ENCODE measurements at regions not wholly inside any gene's neighbourhood (a gene's known extent, or its start where the extent isn't known, plus 50 kb on each side); places are given as distances from the start of the nearest gene placed in this dataset.

DNA sequence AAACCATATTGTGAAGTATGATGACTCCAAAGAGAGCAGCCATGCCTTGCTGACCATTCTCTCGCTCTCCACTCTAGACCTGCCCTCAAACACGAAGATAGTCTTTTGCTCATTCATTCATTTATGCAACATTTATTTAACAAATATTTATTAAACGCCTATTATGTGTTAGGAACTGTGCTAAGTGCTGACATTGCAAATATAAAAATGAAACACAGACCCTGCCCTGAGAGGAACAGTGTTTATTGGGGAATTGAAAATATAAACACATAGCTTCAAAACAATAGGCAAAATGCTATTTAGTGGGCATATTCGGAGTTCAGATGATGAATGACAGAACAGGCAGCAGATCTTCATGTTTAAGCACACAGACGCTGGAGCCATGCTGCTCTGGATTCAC is 213.6 kb downstream of the NUF2 start (continued):
- TF ChIP-seq, protein P1, sequence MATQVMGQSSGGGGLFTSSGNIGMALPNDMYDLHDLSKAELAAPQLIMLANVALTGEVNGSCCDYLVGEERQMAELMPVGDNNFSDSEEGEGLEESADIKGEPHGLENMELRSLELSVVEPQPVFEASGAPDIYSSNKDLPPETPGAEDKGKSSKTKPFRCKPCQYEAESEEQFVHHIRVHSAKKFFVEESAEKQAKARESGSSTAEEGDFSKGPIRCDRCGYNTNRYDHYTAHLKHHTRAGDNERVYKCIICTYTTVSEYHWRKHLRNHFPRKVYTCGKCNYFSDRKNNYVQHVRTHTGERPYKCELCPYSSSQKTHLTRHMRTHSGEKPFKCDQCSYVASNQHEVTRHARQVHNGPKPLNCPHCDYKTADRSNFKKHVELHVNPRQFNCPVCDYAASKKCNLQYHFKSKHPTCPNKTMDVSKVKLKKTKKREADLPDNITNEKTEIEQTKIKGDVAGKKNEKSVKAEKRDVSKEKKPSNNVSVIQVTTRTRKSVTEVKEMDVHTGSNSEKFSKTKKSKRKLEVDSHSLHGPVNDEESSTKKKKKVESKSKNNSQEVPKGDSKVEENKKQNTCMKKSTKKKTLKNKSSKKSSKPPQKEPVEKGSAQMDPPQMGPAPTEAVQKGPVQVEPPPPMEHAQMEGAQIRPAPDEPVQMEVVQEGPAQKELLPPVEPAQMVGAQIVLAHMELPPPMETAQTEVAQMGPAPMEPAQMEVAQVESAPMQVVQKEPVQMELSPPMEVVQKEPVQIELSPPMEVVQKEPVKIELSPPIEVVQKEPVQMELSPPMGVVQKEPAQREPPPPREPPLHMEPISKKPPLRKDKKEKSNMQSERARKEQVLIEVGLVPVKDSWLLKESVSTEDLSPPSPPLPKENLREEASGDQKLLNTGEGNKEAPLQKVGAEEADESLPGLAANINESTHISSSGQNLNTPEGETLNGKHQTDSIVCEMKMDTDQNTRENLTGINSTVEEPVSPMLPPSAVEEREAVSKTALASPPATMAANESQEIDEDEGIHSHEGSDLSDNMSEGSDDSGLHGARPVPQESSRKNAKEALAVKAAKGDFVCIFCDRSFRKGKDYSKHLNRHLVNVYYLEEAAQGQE (tag by site-specific recombination; IDR thresholded peaks at IDR 0.05), result no peak
- TF ChIP-seq ZNF174 (tag by site-specific recombination; IDR thresholded peaks at IDR 0.05), result no peak
- TF ChIP-seq ZNF426 (tag by site-specific recombination; IDR thresholded peaks at IDR 0.05), result no peak
- TF ChIP-seq WT1 (tag by site-specific recombination; IDR thresholded peaks at IDR 0.05), result no peak
- TF ChIP-seq ZNF521 (tag by site-specific recombination; IDR thresholded peaks at IDR 0.05), result no peak
- TF ChIP-seq ZBTB48 (tag by site-specific recombination; IDR thresholded peaks at IDR 0.05), result no peak
- TF ChIP-seq ZNF585B (tag by site-specific recombination; IDR thresholded peaks at IDR 0.05), result no peak
- TF ChIP-seq ZNF221 (tag by site-specific recombination; IDR thresholded peaks at IDR 0.05; ENCODE audit: borderline replicate concordance), result no peak
- TF ChIP-seq, protein P2, sequence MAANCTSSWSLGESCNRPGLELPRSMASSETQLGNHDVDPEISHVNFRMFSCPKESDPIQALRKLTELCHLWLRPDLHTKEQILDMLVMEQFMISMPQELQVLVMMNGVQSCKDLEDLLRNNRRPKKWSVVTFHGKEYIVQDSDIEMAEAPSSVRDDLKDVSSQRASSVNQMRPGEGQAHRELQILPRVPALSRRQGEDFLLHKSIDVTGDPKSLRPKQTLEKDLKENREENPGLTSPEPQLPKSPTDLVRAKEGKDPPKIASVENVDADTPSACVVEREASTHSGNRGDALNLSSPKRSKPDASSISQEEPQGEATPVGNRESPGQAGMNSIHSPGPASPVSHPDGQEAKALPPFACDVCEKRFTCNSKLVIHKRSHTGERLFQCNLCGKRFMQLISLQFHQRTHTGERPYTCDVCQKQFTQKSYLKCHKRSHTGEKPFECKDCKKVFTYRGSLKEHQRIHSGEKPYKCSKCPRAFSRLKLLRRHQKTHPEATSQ (tag by site-specific recombination; IDR thresholded peaks at IDR 0.05), result no peak
- TF ChIP-seq, protein P3, sequence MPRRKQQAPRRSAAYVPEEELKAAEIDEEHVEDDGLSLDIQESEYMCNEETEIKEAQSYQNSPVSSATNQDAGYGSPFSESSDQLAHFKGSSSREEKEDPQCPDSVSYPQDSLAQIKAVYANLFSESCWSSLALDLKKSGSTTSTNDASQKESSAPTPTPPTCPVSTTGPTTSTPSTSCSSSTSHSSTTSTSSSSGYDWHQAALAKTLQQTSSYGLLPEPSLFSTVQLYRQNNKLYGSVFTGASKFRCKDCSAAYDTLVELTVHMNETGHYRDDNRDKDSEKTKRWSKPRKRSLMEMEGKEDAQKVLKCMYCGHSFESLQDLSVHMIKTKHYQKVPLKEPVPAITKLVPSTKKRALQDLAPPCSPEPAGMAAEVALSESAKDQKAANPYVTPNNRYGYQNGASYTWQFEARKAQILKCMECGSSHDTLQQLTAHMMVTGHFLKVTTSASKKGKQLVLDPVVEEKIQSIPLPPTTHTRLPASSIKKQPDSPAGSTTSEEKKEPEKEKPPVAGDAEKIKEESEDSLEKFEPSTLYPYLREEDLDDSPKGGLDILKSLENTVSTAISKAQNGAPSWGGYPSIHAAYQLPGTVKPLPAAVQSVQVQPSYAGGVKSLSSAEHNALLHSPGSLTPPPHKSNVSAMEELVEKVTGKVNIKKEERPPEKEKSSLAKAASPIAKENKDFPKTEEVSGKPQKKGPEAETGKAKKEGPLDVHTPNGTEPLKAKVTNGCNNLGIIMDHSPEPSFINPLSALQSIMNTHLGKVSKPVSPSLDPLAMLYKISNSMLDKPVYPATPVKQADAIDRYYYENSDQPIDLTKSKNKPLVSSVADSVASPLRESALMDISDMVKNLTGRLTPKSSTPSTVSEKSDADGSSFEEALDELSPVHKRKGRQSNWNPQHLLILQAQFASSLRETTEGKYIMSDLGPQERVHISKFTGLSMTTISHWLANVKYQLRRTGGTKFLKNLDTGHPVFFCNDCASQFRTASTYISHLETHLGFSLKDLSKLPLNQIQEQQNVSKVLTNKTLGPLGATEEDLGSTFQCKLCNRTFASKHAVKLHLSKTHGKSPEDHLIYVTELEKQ (tag by site-specific recombination; IDR thresholded peaks at IDR 0.05; ENCODE audit: borderline replicate concordance), result no peak

DNA sequence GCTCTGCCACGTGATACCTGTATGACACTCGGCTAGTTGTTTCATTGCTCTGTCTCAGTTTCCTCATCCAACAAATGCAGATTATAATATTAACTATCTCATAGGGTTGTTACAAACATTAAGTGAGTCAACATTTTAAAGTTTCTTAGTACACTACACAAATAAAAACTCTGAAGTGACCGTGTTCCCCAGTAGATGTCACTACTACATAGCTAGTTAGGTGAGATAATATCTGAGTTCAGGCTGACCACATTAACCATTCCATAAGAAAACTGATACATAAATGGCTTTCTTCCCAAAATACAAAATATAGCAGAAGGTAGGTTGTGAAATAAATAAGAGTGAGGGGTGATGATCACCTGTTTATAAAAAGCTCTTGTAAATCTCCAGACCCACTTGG is 214.1 kb downstream of the NUF2 start:
- ChIA-PET CTCF (interaction anchor here (0.6 to 1.4 kb wide), 11 partner anchors 22 to 1619 kb away, joined by 3 to 9 read pairs (median 3); no protein-coding TSS in a partner anchor), POLR2A (no interaction called here)
- no peak for TF ChIP-seq ZSCAN16 (tag by site-specific recombination; IDR thresholded peaks at IDR 0.05)
- TF ChIP-seq, protein P4, sequence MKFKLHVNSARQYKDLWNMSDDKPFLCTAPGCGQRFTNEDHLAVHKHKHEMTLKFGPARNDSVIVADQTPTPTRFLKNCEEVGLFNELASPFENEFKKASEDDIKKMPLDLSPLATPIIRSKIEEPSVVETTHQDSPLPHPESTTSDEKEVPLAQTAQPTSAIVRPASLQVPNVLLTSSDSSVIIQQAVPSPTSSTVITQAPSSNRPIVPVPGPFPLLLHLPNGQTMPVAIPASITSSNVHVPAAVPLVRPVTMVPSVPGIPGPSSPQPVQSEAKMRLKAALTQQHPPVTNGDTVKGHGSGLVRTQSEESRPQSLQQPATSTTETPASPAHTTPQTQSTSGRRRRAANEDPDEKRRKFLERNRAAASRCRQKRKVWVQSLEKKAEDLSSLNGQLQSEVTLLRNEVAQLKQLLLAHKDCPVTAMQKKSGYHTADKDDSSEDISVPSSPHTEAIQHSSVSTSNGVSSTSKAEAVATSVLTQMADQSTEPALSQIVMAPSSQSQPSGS (tag by site-specific recombination; IDR thresholded peaks at IDR 0.05; ENCODE audit: low read depth), result no peak
- no peak for TF ChIP-seq ZNF558 (tag by site-specific recombination; IDR thresholded peaks at IDR 0.05)
- TF ChIP-seq ZNF654 (tag by site-specific recombination; IDR thresholded peaks at IDR 0.05; ENCODE audit: low read depth), result peak; percentile 47
- H3K36me3 ChIP-seq (ENCODE audit: control insufficient read depth in 2 of 2, insufficient read depth in 1 of 2, low read length in 2 of 2), result no peaks in the 10 kb centered on the region
- H3K4me1 ChIP-seq (ENCODE audit: control insufficient read depth, insufficient read depth, low read length), result no peaks in the 10 kb centered on the region
- no peaks in the 10 kb centered on the region for H3K9me3 ChIP-seq (ENCODE audit: control insufficient read depth, insufficient read depth, low read depth, low read length)
- no peak overlapping the region for H3K27ac ChIP-seq (ENCODE audit: extremely low read depth, low read depth, low read length)
- no peak overlapping the region for H3K4me3 ChIP-seq (ENCODE audit: low read depth, low read length)

All from HEK293 (cell line).